Gastroesophageal sphincter (tissue), 3 donors: ENCODE measurements at regions not wholly inside any gene's neighbourhood (a gene's known extent, or its start where the extent isn't known, plus 50 kb on each side); places are given as distances from the start of the nearest gene placed in this dataset.

Source experiments
- POLR2AphosphoS5 ChIP-seq: sonication (generic); formaldehyde crosslinking; IDR thresholded peaks from one replicate; pipeline ENCODE4 v1.6.1; 2017; ENCODE audit warnings: antibody characterized with exemption
- TF ChIP-seq, protein P1 (sequence below), 4 experiments: fragments of 200-600 bp in 2 of 4; fragments of 450-650 bp in 2 of 4; sonication (generic) in 1 of 4; IDR thresholded peaks; one replicate each; pipeline ENCODE4 v1.5.1; 2017 to 2019; ENCODE audit warnings: antibody characterized with exemption in 4 of 4, mild to moderate bottlenecking in 2 of 4, moderate library complexity in 2 of 4

- TF ChIP-seq, protein P1, sequence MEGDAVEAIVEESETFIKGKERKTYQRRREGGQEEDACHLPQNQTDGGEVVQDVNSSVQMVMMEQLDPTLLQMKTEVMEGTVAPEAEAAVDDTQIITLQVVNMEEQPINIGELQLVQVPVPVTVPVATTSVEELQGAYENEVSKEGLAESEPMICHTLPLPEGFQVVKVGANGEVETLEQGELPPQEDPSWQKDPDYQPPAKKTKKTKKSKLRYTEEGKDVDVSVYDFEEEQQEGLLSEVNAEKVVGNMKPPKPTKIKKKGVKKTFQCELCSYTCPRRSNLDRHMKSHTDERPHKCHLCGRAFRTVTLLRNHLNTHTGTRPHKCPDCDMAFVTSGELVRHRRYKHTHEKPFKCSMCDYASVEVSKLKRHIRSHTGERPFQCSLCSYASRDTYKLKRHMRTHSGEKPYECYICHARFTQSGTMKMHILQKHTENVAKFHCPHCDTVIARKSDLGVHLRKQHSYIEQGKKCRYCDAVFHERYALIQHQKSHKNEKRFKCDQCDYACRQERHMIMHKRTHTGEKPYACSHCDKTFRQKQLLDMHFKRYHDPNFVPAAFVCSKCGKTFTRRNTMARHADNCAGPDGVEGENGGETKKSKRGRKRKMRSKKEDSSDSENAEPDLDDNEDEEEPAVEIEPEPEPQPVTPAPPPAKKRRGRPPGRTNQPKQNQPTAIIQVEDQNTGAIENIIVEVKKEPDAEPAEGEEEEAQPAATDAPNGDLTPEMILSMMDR (IDR thresholded peaks at IDR 0.05): no peak
- TF ChIP-seq POLR2AphosphoS5: no peak
Observed at GRCh38 chr17:6215071-6216035, 145.2 kb downstream of the WSCD1 start.
